ENCODE measurements at regions not wholly inside any gene's neighbourhood (a gene's known extent, or its start where the extent isn't known, plus 50 kb on each side); places are given as distances from the start of the nearest gene placed in this dataset.

DNA sequence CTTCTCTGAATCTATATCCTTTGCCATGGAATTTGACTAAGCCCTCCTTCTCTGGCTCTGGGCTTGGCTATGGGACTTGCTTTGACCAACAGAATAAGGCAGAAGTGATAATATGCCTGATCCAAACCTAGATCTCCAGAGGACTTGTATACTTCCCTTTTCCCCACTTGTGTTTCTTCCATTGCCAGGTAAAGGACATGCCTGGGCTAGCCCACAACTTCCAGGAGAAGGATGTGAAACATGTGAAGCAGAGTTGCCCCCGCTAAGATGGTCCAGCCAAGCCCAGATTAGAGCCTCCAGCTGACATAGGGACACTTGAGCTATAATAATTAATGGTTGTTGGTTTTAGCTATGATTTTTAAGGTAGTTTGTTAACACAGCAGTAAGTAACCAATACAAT, 55.1 kb downstream of the FOXB1 start:
- TF ChIP-seq, protein P1, sequence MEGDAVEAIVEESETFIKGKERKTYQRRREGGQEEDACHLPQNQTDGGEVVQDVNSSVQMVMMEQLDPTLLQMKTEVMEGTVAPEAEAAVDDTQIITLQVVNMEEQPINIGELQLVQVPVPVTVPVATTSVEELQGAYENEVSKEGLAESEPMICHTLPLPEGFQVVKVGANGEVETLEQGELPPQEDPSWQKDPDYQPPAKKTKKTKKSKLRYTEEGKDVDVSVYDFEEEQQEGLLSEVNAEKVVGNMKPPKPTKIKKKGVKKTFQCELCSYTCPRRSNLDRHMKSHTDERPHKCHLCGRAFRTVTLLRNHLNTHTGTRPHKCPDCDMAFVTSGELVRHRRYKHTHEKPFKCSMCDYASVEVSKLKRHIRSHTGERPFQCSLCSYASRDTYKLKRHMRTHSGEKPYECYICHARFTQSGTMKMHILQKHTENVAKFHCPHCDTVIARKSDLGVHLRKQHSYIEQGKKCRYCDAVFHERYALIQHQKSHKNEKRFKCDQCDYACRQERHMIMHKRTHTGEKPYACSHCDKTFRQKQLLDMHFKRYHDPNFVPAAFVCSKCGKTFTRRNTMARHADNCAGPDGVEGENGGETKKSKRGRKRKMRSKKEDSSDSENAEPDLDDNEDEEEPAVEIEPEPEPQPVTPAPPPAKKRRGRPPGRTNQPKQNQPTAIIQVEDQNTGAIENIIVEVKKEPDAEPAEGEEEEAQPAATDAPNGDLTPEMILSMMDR (IDR thresholded peaks at IDR 0.05 in 4 of 5, conservative IDR thresholded peaks at IDR 0.05 in 1 of 5), result no peak
- TF ChIP-seq POLR2A (IDR thresholded peaks at IDR 0.05), result no peak
